ENCODE measurements at regions not wholly inside any gene's neighbourhood (a gene's known extent, or its start where the extent isn't known, plus 50 kb on each side); places are given as distances from the start of the nearest gene placed in this dataset.

- TF ChIP-seq CTCF (IDR thresholded peaks at IDR 0.05; ENCODE audit: borderline replicate concordance, insufficient read depth, low read depth, low read length), result no peak
- H3K4me3 ChIP-seq (ENCODE audit: low read depth, low read length), result no peak overlapping the region
These were observed 129.3 kb upstream of the HAAO start for GRCh38 chr2:42921721-42922120.

- 0 out of 2 replicates have a peak, but pooled peaks have one; percentile 2 for TF ChIP-seq CTCF (IDR thresholded peaks at IDR 0.05; ENCODE audit: borderline replicate concordance, insufficient read depth, low read depth, low read length)
- no peak overlapping the region for H3K4me3 ChIP-seq (ENCODE audit: low read depth, low read length)
These were observed 128.8 kb upstream of the HAAO start for GRCh38 chr2:42921147-42921520.

DNA sequence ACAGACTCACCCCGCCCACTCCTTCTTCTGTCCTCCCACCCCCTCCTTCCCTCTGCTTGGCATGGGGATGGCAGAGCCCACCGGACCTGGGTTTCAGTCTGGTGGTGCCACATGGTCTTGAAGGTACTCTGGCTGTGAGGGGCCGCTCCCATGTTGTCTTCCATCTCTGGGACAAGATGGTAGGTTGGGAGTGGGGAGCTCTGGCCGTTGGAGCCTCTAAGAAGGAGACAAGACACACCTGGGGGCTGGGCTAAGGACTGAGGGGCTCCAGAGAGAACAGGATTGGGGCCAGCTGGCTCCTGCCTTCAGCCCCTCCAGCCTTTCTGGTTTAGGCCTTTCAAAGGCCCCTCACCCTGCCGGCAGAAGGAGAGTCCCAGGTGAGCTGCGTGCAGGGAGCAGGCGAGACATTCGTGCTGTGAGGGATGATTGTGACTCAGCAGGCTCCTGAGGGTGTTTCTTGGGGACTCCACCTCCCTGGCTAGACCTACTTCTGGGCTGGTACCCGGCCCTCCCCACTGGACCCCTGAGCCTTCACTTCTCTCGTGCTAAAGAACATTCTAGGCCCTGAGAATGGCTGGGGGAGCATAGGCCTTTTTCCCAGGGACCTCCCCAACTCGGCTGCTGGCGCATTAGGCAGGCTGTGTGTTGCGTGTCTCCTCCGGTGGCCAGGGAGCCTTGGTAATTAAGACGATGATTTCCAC is 128.2 kb upstream of the HAAO start:
- H3K4me3 ChIP-seq (ENCODE audit: low read depth, low read length), result no peak overlapping the region
- no peak for TF ChIP-seq CTCF (IDR thresholded peaks at IDR 0.05; ENCODE audit: borderline replicate concordance, insufficient read depth, low read depth, low read length)

DNA sequence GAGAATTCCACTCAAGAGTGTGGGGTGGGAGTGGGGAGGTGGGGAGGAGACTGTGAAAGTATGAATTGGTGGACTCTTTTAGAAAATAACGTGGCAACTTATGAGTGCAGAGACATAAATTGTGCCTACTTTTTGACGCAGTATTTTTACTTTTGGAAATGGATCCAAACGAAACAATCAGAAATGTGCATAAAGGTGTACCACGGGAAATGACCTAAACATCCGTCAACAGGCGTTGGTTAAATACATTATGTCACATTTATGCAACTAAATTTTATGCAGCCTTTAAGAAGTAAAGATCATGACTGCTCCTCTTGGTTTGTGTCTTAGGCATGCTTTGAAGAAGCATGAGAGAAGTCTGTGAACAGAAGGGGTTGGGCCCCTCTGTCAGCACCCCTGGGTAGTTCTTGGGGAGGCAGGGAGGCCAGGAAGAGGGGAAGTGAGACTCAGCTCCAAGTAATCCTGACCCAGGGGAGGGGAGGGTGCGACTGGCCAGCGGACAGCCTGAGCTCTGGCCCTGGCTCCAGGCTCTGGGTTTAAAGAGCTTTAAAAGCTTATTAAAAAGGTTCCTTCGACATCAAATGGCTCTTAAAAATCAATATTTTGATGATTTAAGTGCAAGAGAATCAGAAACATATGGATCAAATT is 126.4 kb upstream of the HAAO start:
- TF ChIP-seq CTCF (IDR thresholded peaks at IDR 0.05; ENCODE audit: borderline replicate concordance, insufficient read depth, low read depth, low read length), result no peak
- no peak overlapping the region for H3K4me3 ChIP-seq (ENCODE audit: low read depth, low read length)

- no peak for TF ChIP-seq CTCF (IDR thresholded peaks at IDR 0.05; ENCODE audit: borderline replicate concordance, insufficient read depth, low read depth, low read length)
- no peak overlapping the region for H3K4me3 ChIP-seq (ENCODE audit: low read depth, low read length)
These were observed 125.7 kb upstream of the HAAO start for GRCh38 chr2:42918041-42918440.

DNA sequence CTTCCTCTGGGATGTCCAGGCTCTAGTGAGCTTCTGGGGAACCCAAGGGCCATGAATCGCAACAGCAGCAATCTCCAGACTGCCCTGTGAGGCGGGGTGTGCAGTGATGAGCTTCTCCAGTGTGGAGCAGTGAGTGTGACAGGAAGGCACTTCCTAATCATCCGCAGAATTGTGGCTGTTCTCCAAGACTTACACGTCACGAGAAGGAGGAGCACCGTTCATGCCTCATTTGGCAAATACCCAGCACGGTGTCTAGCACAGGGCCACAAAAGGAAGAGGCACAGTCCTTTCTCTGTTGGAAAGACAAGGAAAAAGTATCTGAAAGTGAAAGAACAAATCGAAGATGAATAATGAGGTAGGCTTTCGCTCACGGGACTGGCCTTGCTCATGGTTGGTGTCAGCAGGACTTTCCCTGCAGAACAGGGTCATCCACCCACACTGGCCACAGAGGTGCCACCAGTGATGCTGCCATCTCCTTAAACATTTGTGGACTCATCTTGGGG is 125.1 kb upstream of the HAAO start:
- TF ChIP-seq CTCF (IDR thresholded peaks at IDR 0.05; ENCODE audit: borderline replicate concordance, insufficient read depth, low read depth, low read length), result no peak
- no peak overlapping the region for H3K4me3 ChIP-seq (ENCODE audit: low read depth, low read length)

GRCh38 chr2:42916324-42916723 is 123.9 kb upstream of the HAAO start:
- TF ChIP-seq CTCF (IDR thresholded peaks at IDR 0.05; ENCODE audit: borderline replicate concordance, insufficient read depth, low read depth, low read length), result no peak
- no peak overlapping the region for H3K4me3 ChIP-seq (ENCODE audit: low read depth, low read length)

All from GM12875 (cell line).